HG02885 (cell line): ENCODE measurements at regions not wholly inside any gene's neighbourhood (a gene's known extent, or its start where the extent isn't known, plus 50 kb on each side); places are given as distances from the start of the nearest gene placed in this dataset.
"Not testable (repeated sequence)": the region's sequence is repeated elsewhere in the genome, so short reads cannot be mapped to it uniquely, and the experiment has no call there.

Experiments used
- ATAC-seq: cut with Tn5 transposase; IDR thresholded peaks from one replicate; pipeline ENCODE4 v1.9.1; 2021; ENCODE audit warnings: mild to moderate bottlenecking; ENCODE audit not compliant: unreplicated experiment, poor library complexity

GRCh38 chr1:185517808-185518419, 200.9 kb upstream of the IVNS1ABP start:
- ATAC-seq, result no peak

- not testable (repeated sequence) for ATAC-seq
These were observed 200.3 kb upstream of the IVNS1ABP start for GRCh38 chr1:185517301-185517700.

GRCh38 chr1:185515696-185516095, 198.7 kb upstream of the IVNS1ABP start:
- no peak for ATAC-seq

GRCh38 chr1:185514311-185514710, 197.3 kb upstream of the IVNS1ABP start:
- ATAC-seq, result no peak

- ATAC-seq, result no peak
These were observed 195.4 kb upstream of the IVNS1ABP start for GRCh38 chr1:185512442-185512841.

GRCh38 chr1:185501099-185501498, 184.1 kb upstream of the IVNS1ABP start:
- no peak for ATAC-seq

GRCh38 chr1:185500001-185500626, 183.1 kb upstream of the IVNS1ABP start:
- ATAC-seq, result no peak

GRCh38 chr1:185498207-185498606, 181.2 kb upstream of the IVNS1ABP start:
- no peak for ATAC-seq

GRCh38 chr1:185497177-185497576, 180.1 kb upstream of the IVNS1ABP start:
- ATAC-seq, result no peak

GRCh38 chr1:185495898-185496297, 178.9 kb upstream of the IVNS1ABP start:
- no peak for ATAC-seq

- ATAC-seq, result no peak
These were observed 178.0 kb upstream of the IVNS1ABP start for GRCh38 chr1:185495007-185495406.

GRCh38 chr1:185492089-185492825, 175.2 kb upstream of the IVNS1ABP start:
- ATAC-seq, result no peak

GRCh38 chr1:185491604-185492003, 174.6 kb upstream of the IVNS1ABP start:
- ATAC-seq, result no peak

- ATAC-seq, result no peak
These were observed 173.9 kb upstream of the IVNS1ABP start for GRCh38 chr1:185490924-185491323.

GRCh38 chr1:185489406-185489805, 172.4 kb upstream of the IVNS1ABP start:
- no peak for ATAC-seq

- ATAC-seq, result no peak
These were observed 171.8 kb upstream of the IVNS1ABP start for GRCh38 chr1:185488808-185489207.

- ATAC-seq, result no peak
These were observed 170.9 kb upstream of the IVNS1ABP start for GRCh38 chr1:185487936-185488335.

GRCh38 chr1:185487026-185487425, 170.0 kb upstream of the IVNS1ABP start:
- ATAC-seq, result no peak

GRCh38 chr1:185486346-185486745, 169.3 kb upstream of the IVNS1ABP start:
- no peak for ATAC-seq

- no peak for ATAC-seq
These were observed 166.8 kb upstream of the IVNS1ABP start for GRCh38 chr1:185483664-185484450.

GRCh38 chr1:185483217-185483616, 166.2 kb upstream of the IVNS1ABP start:
- ATAC-seq, result no peak
